ENCODE measurements at regions not wholly inside any gene's neighbourhood (a gene's known extent, or its start where the extent isn't known, plus 50 kb on each side); places are given as distances from the start of the nearest gene placed in this dataset.

DNA sequence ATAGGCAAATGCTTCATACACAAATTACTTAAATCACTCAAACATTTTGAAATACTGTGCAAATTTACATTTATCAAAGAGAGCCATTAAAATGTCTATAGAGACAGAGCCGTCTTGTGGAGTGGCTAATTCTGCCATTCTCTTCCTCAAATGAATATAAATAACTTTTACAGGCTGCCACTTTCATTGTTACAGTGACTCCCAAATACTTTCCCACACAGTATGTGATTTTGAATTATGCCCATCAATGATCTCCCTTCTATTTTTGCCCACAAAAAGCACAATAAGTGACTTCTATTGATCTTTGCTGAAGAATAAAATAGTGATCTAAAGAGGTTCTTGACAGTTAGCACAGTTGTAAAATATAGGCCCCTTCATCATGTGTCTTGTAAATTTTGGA, 1244.9 kb downstream of the PCDH17 start:
- no peak overlapping the region for H3K4me3 ChIP-seq (ENCODE audit: low read depth, low read length)
- TF ChIP-seq, protein P1, sequence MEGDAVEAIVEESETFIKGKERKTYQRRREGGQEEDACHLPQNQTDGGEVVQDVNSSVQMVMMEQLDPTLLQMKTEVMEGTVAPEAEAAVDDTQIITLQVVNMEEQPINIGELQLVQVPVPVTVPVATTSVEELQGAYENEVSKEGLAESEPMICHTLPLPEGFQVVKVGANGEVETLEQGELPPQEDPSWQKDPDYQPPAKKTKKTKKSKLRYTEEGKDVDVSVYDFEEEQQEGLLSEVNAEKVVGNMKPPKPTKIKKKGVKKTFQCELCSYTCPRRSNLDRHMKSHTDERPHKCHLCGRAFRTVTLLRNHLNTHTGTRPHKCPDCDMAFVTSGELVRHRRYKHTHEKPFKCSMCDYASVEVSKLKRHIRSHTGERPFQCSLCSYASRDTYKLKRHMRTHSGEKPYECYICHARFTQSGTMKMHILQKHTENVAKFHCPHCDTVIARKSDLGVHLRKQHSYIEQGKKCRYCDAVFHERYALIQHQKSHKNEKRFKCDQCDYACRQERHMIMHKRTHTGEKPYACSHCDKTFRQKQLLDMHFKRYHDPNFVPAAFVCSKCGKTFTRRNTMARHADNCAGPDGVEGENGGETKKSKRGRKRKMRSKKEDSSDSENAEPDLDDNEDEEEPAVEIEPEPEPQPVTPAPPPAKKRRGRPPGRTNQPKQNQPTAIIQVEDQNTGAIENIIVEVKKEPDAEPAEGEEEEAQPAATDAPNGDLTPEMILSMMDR (IDR thresholded peaks at IDR 0.05; ENCODE audit: control insufficient read depth, extremely low read depth, insufficient read depth): no peak
- no peak for DNase-seq (ENCODE audit: low read depth)

- H3K4me3 ChIP-seq (ENCODE audit: low read depth, low read length): no peak overlapping the region
- no peak for DNase-seq (ENCODE audit: low read depth)
- TF ChIP-seq, protein P1 (IDR thresholded peaks at IDR 0.05; ENCODE audit: control insufficient read depth, extremely low read depth, insufficient read depth): no peak
Observed at GRCh38 chr13:58879114-58879513, 1247.6 kb downstream of the PCDH17 start.

- DNase-seq (ENCODE audit: low read depth): no peak
- TF ChIP-seq, protein P1 (IDR thresholded peaks at IDR 0.05; ENCODE audit: control insufficient read depth, extremely low read depth, insufficient read depth): no peak
- H3K4me3 ChIP-seq (ENCODE audit: low read depth, low read length): no peak overlapping the region
Observed at GRCh38 chr13:58882516-58882915, 1251.0 kb downstream of the PCDH17 start.

- H3K4me3 ChIP-seq (ENCODE audit: low read depth, low read length): no peak overlapping the region
- DNase-seq (ENCODE audit: low read depth): no peak
- TF ChIP-seq, protein P1 (IDR thresholded peaks at IDR 0.05; ENCODE audit: control insufficient read depth, extremely low read depth, insufficient read depth): no peak
Observed at GRCh38 chr13:58883405-58883804, 1251.9 kb downstream of the PCDH17 start.

DNA sequence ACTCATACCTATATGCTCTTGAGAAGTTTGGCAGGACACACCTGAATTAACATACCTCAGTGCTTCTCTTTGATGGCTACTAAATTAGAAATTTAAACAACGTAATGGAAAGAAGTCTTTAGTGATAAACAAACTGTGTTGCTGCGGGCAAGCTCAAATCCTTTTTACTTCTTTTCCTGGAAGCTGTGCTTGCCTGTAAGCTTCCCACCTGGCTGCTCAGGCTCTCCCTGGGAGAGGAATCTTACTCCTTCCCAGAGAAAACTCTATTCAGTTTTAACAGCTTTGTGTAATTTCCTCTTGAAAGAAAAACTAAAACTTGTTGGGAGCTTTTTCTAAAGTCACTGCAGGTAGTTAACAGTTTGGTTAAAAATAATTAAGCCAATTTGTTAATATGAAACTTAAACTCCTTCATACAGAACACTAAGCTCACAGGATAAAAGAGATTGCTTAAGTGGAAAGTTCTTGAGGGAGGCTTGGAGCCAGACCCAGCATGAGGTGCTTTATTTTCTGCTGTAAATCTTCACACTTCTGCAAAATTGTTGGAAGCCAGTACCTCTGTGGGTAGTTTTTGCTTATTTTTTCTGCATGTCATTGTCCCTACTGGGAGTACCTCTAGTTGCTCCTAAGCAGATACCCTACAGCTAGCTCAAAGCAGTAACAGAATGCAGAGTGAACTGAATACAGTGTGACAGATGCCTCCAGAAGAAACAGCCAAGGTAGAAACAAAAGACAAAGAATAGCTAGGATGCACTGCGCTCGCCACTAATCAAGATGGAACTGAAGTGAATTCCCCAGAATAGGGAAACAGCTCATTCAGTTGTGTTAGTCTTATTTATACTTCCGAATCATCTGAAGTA, 1253.0 kb downstream of the PCDH17 start:
- DNase-seq (ENCODE audit: low read depth): no peak
- H3K4me3 ChIP-seq (ENCODE audit: low read depth, low read length): no peak overlapping the region
- TF ChIP-seq, protein P1 (IDR thresholded peaks at IDR 0.05; ENCODE audit: control insufficient read depth, extremely low read depth, insufficient read depth): no peak

DNA sequence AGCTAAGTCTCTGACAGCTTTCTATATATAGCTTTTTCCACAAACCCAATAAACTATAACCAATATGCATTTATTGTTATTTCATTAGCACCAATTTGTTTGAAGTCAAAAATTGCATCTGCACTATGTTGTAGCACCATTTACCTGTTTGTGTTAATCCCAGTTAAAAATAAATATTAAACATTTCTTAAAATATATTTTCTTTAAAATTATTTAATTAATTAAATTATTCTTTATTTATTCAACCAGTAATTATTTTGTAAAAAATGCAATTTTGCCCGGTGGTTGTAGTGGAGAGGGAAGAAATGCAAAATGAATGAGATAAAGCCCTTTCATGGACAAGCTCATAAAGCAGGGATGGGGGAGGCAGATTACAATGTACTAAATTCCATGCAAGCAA, 1257.9 kb downstream of the PCDH17 start:
- no peak for DNase-seq (ENCODE audit: low read depth)
- H3K4me3 ChIP-seq (ENCODE audit: low read depth, low read length): no peak overlapping the region
- TF ChIP-seq, protein P1 (IDR thresholded peaks at IDR 0.05; ENCODE audit: control insufficient read depth, extremely low read depth, insufficient read depth): no peak

DNA sequence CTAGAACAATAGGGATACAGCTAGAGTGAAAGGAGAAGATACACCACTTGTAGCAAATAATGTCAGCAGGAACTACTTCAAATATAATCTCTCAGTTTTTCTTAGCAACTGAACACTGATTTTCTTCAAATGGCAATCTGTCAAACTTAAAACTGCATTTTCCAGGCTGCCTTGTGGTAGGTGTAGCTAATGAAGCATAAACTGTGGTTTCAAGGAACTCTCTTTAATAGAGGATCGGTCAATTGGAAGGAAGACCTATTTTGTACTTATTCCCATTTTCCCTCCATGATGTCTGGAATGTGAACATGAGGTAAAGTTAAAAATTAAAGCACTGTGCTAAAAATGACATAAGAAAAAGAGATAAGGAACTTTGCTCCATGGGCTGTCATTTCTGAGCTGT, 1261.9 kb downstream of the PCDH17 start:
- DNase-seq (ENCODE audit: low read depth): no peak
- TF ChIP-seq, protein P1 (IDR thresholded peaks at IDR 0.05; ENCODE audit: control insufficient read depth, extremely low read depth, insufficient read depth): no peak
- H3K4me3 ChIP-seq (ENCODE audit: low read depth, low read length): no peak overlapping the region

All from LNCaP clone FGC (cell line).